HuH-7.5 (cell line): ENCODE measurements at regions not wholly inside any gene's neighbourhood (a gene's known extent, or its start where the extent isn't known, plus 50 kb on each side); places are given as distances from the start of the nearest gene placed in this dataset.
"Not testable (repeated sequence)": the region's sequence is repeated elsewhere in the genome, so short reads cannot be mapped to it uniquely, and the experiment has no call there.

ENCODE experiments used
- DNase-seq: peaks from one replicate; pipeline ENCODE4 v3.0.0; 2011; ENCODE audit warnings: low spot score

DNA sequence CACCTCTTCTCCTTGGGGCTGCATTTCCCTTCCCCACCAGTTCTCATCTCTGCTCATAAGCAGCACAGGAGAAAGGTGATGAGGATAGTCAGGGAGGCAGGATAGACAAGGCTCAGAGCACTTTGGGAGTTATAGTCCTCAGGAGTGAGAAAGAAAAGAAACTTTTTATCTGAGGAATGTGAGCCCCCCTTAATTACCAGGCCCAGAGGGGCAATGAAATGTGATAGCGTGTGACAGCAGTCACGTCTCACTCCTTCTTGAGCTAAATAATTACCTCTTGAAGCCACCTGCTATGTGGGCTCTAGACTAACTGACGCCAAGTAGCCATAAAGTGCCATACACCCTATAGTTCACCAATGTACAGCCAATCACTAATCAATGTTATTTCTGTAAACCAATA is 105.8 kb downstream of the SPP2 start:
- DNase-seq = no peak

DNA sequence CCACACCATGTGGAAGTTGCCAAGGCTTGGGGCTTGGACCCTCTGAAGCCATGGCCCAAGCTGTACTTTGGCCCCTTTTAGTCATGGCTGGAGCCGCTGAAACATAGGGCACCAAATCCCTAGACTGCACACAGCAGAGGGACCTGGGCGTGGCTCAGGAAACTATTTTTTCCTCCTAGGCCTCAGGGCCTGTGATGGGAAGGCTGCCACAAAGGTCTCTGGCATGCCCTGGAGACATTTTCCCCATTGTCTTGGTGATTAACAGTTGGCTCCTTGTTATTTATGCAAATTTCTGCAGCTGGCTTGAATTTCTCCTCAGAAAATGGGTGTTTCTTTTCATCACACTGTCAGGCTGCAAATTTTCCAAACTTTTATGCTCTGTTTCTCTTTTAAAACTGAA is 102.3 kb downstream of the SPP2 start:
- DNase-seq = not testable (repeated sequence)

DNA sequence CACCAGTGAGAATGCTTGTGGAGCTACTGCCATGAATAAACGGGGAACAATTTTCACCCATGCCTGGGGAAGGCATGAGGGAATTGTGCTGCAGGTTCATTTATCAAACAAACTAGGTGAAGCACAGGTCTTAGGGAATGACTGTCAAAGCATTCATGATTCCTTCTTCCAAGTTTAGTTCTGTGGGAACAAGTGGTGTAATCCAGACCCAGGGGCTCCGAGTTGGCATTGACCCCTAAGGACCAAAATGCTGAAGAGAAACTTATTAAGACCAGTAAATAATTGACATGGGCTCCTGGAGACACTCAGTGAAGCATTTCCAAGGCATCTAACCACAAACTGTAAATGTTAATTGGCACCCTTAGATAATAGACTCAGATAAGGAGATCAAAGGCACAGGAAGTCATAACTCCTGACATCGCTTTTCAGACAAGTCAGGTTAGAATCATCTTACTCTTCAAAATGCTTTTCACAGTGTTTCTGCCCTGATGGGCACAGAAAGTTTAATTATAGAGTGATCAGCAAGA is 96.9 kb downstream of the SPP2 start:
- no peak for DNase-seq

DNA sequence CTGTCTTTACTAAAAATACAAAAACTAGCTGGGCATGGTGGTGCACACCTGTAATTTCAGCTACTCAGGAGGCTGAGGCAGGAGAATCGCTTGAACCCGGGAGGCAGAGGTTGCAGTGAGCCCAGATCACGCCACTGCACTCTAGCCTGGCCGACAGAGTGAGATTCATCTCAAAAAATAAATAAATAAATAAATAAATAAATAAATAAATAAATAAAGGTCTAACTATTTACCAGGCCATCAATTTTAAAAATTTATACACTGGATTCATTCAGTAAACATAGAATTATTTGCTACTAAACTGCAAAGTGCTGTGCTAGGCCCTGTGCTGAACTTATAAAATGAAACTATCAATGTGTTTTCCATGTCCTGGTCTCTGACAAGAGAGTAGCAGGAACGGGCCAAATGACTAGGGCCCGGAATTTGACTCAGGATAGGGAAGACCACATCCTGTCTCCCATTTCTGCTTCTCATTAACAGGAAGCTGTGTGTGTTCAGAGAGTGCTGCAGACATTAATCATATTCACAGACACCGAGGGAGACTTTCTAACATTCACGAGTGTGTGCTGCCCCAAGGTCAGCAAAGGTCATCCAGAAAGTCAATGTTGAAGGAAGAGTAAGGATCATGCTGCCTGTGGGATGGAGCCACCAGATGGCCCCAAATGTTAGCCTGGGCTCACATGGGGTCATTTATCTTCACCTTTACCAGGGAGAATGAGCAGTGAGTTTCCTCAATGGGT is 95.8 kb downstream of the SPP2 start:
- DNase-seq = no peak

DNA sequence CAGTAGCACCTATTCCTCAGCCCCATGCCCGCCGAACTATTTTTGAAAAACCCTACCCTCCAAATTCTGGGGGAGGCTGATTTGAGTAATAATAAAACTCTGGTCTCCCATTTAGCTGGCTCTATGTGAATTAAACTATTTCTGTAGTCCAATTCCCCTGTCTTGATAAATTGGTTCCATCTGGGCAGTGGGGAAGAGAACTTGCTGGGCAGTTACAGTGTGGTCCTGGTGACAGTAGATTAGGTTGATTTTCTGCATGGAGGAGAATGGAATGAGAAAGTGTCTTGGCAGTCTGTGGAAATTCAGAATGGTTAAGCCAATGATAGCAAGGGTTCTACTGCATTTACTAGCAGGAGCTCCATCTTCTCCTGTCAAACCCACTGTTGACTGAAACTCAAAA is 95.0 kb downstream of the SPP2 start:
- no peak for DNase-seq

DNA sequence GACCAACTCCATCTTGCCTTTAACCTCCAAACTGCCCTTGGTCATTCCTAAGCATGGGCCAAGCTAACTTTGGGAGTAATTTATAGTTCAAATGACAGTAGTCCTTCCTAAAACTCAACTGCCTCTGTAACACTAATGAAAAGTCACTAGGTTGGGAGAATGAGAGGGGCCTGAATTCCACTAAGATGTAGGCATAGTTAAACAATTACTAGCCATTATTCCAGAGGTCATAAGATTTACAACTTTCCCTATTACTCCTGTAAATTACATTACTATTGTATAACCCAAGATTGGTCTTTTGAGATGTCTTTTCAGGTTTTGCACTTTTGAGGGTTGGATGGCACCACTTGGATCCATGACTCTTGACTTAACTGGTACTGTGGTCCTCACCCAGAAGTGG is 94.6 kb downstream of the SPP2 start:
- DNase-seq = no peak

DNA sequence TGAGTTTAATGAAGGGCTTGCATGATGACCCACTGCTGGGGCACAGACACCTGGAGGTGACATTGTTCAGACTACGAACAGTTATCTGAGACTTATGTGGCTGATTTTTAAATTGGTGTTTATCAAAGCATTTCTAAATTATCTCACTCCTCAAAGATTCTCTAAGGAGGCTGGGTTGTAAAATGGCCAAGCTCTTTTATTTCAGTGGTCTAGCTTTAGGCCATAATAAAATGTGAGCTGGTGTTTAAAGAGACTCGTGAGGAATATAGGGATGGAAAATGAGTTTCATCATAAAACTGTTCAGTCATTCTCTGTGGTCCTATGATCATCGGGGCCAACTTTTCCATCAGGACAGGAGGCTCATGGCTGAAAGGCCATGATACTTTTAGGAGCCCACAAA is 93.4 kb downstream of the SPP2 start:
- no peak for DNase-seq

DNA sequence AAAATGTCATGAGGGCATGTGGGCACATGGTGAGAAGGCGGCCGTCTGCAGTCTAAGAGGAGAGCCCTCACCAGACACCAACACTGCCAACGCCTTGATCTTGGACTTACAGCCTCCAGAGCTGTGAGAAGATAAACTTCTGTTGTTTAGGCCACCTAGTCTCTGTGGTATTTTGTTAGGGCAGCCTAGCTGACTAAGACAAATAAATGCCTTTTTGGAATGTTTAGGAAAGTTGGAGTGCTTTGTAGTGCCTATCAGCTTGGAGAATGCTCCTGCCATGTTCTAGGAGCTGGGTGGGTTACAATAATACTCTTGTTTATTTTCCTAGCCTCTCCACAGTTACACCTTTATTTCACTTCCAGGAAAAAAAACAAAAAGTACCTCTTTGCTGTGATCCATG is 92.0 kb downstream of the SPP2 start:
- DNase-seq = no peak

DNA sequence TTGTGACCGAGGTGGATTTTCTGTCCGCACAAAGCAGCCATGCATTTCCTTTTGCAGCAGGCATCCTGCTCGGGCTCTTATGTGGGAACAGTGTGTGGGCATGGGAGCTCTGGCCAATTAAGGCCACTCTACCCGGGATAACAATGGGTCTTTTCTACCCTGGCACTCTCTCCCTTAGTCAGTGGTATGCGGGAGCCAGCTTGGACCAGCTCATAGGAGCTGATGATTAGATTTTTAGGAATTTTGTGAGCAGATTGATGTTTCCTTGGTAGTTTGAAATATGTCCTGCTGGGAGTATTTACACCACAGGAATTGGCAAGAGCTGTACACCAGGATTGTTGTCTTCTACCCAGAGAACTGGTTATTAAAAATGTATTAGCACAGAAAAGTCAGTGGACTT is 89.3 kb downstream of the SPP2 start:
- no peak for DNase-seq

DNA sequence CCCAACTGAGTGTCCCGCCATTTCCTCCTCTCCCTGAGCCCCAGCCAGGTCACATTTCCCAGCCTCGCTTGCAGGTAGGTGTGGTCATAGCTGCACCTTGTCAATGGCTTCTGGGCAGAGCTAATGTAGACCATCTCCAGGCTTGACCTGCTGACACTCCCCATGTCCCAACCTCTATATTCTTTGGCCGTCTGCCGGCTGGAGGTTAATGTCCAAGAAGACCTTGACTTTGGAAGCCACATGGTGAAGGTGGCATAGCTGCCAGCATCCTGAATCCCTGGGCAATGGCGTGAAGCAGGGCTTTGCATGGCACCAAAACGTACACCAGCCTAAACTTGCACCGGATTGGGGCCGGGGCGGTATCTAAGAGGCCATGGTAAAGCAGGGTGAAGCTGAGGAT is 88.3 kb downstream of the SPP2 start:
- no peak for DNase-seq

DNA sequence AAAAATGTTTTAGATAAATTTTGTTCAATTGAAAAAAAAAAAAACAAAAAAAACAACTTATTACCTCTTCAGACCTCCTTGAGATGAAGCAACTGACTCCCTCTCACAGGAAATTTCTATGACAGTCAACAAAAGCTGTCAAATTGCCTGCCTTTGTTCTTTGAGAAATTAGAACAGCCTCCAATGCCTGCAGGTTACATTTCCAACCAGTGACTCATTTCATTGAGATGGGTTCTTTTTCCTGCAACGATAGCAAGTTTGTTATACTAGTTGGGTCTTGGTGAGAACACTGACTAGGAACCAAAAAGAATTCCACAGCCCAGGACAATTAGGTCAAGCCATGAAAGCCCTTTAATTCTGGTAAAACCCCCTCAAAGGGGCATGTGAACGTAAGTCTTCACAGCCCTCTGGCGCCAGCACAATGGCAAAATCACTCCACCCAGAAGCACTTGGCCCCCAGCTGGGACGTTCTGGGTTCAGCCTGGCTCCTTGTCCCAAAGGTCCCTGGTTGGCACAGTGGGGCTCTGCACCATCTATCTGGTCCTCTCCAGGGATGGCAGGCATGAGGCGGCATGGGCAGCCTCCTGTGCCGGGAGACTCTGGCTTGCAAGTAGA is 87.0 kb downstream of the SPP2 start:
- DNase-seq = no peak

DNA sequence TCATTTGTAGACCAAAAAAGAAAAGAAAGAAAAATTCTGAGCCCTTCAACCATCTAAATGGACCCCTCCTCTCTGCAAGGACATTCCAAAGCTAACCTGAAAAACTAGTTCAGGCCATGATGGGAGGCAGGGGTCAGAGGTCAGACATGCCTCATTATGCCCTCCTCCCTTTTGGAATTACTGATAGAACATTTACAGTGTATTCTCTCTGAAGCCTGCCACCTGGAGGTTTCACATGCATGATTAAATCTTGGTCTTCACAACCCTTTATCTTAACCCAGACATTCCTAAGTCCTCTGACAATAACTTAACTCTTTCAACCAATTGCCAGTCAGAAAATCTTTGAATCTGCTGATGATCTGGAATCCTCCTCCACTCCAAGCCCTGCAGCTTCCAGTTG is 86.0 kb downstream of the SPP2 start:
- no peak for DNase-seq

DNA sequence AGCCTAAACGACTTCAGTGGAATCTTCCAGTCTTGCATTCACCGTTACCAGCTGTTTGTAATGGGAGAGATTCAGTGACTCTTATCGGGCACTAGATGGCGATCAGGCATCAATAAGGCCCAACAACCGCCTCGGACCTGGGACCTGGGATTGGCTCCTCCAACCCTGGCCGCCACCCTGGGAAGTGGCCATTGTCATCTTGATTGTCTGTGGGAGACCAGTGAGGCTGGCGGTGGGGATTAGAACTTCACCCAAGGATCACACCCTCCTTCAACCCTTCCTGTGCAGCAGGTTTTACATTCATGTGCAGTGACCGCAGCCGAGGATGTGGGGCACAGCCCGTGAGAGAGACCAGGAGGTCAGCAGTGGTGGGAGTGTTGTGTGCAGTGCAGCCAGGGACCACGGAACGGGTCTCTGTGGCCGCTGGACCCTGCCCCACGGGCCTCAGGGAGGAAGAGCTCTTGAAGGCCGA is 85.3 kb downstream of the SPP2 start:
- DNase-seq = peak; percentile 56

DNA sequence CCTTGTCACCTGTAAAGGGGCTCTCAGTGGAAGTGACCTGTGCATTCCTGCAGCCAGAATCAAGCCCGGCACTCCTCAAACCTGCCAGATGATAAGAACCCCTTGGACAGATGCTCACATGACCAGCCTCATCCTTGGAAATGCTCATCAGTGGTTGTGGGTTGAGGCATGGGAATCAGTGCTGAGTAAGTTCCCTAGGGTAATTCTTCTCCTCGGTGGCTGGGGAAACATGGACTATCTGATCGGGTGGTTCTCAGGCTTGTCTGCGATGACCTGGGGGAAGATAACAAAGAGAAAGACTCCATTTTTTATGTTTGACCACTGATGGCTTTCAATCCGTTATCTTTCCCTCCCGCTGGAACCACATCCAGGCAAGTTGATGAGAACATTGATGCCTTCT is 84.0 kb downstream of the SPP2 start:
- no peak for DNase-seq

DNA sequence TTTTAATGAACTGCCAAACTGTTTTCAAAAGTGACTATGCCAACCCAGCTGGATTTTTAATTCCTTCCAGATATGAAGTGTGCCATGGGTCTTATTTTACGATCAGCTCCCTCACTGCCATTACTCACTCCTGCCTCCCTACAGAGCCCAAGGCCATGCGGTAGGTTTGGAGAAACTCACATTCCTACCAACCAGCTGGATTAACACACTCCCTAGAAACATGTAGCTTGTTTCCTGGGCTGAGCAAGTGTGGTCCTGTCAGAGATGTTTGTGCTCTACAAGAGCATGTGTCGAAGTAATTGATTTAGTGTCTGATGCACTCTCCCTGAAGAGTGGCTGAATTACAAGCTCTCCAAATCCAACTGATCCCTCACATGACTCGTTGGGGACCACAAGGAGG is 82.5 kb downstream of the SPP2 start:
- no peak for DNase-seq

DNA sequence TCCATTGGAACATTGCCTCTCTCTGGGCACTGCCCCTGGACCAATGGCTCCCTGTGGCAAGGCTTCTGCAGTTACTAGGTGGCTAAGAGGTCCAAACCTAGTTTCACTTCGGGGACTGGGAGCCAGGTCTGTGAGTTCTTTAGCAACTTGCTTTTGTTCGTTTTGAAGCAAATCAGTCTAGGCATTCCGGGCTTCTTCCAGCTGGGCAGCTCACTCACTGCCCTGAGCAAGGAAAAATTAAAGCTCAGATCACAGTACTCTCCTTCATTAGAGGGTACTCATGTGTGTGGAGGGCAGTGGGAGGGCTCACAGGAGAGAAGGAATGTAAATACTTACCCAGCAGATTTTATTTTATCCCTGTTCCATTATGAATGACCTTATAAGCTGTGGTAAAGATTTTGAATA is 80.3 kb downstream of the SPP2 start:
- DNase-seq = no peak

DNA sequence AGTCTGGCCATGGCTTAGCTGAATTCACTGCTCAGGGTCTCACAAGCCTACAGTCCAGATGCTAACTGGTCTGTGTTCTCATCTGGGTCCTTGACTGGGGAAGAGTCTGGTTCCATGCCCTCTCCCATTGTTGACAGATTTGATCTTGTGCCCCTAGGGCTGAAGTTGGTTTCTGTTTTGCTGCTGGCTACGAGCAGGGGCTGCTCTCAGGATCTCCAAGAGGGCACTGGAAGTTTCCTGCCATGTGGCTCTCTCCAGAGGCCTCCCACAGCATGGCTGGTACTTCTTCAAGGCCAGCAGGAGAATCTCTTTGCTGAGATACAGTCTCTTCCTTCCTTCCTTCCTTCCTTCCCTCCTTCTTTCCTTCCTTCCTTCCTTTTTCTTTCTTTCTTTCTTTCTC is 78.1 kb downstream of the SPP2 start:
- DNase-seq = no peak
